Uterus (tissue), 3 donors: ENCODE measurements at regions not wholly inside any gene's neighbourhood (a gene's known extent, or its start where the extent isn't known, plus 50 kb on each side); places are given as distances from the start of the nearest gene placed in this dataset.

Experiments used
- DNase-seq, 2 donors: peaks; one replicate each; pipeline ENCODE4 v3.0.0-alpha.2; 2019 to 2020
- H3K27ac ChIP-seq, 2 donors: fragments of 200-600 bp; sonication (generic); 1 replicate in 1 of 2; 2 replicates in 1 of 2; pipeline ENCODE4 v1.5.1; 2016 to 2018
- H3K27me3 ChIP-seq, 2 donors: fragments of 200-600 bp; sonication (generic); one replicate each; pipeline ENCODE4 v1.5.1; 2018 to 2019; ENCODE audit warnings: control low read depth in 1 of 2
- H3K36me3 ChIP-seq, 2 donors: fragments of 200-600 bp; sonication (generic); one replicate each; pipeline ENCODE4 v1.5.1; 2019; ENCODE audit warnings: control low read depth in 1 of 2
- H3K4me1 ChIP-seq, 2 donors: fragments of 200-600 bp; sonication (generic); one replicate each; pipeline ENCODE4 v1.5.1; 2018 to 2019; ENCODE audit warnings: control low read depth in 1 of 2
- H3K4me3 ChIP-seq, 2 donors: fragments of 200-600 bp; sonication (generic); 1 replicate in 1 of 2; 2 replicates in 1 of 2; pipeline ENCODE4 v1.5.1; 2018 to 2019; ENCODE audit warnings: mild to moderate bottlenecking in 1 of 2
- H3K9me3 ChIP-seq, 2 donors: fragments of 200-600 bp; sonication (generic); one replicate each; pipeline ENCODE4 v1.5.1; 2019; ENCODE audit warnings: control low read depth in 1 of 2
- CTCF ChIP-seq, 4 experiments: fragments of 200-600 bp in 2 of 4; fragments of 450-650 bp in 2 of 4; sonication (generic) in 2 of 4; IDR thresholded peaks; one replicate each; pipeline ENCODE4 v1.5.1; 2016 to 2019; ENCODE audit warnings: antibody characterized with exemption in 4 of 4, mild to moderate bottlenecking in 2 of 4, moderate library complexity in 1 of 4
- POLR2A ChIP-seq, 2 donors: fragments of 450-650 bp; IDR thresholded peaks; one replicate each; pipeline ENCODE4 v1.6.1; 2016; ENCODE audit warnings: antibody characterized with exemption in 2 of 2, mild to moderate bottlenecking in 1 of 2, moderate library complexity in 1 of 2
- intact Hi-C: fragments of 100-400 bp; cut with DNase I; formaldehyde crosslinking; loops from one replicate; pipeline ENCODE4 v1.15.1; 2023; ENCODE audit warnings: low total_unique reads
- donor health status: DM: yes; HTN: yes; CAD: no.

GRCh38 chr18:22063672-22064071 is 105.7 kb upstream of the GATA6 start:
- H3K4me1 ChIP-seq, result no peaks in the 10 kb centered on the region
- H3K4me3 ChIP-seq, result no peak overlapping the region
- no peaks in the 10 kb centered on the region for H3K27me3 ChIP-seq
- H3K9me3 ChIP-seq, result no peaks in the 10 kb centered on the region
- intact Hi-C loops, result no loop called here
- no peaks in the 10 kb centered on the region for H3K36me3 ChIP-seq
- TF ChIP-seq POLR2A (IDR thresholded peaks at IDR 0.05) (no peak), CTCF (IDR thresholded peaks at IDR 0.05) (no peak)
- DNase-seq, result no peak
- no peak overlapping the region for H3K27ac ChIP-seq

- intact Hi-C loops, result no loop called here
- Histone ChIP-seq H3K4me1 (no peaks in the 10 kb centered on the region), H3K27ac (no peak overlapping the region), H3K27me3 (no peaks in the 10 kb centered on the region), H3K36me3 (no peaks in the 10 kb centered on the region), H3K4me3 (no peak overlapping the region), H3K9me3 (no peaks in the 10 kb centered on the region)
- TF ChIP-seq CTCF (IDR thresholded peaks at IDR 0.05) (no peak), POLR2A (IDR thresholded peaks at IDR 0.05) (no peak)
- no peak for DNase-seq
Observed at GRCh38 chr18:22064581-22064980, 104.8 kb upstream of the GATA6 start.

- Histone ChIP-seq H3K4me1 (no peaks in the 10 kb centered on the region), H3K9me3 (no peaks in the 10 kb centered on the region), H3K27me3 (no peaks in the 10 kb centered on the region), H3K27ac (no peak overlapping the region), H3K4me3 (no peak overlapping the region), H3K36me3 (no peaks in the 10 kb centered on the region)
- intact Hi-C loops, result no loop called here
- TF ChIP-seq CTCF (IDR thresholded peaks at IDR 0.05) (no peak), POLR2A (IDR thresholded peaks at IDR 0.05) (no peak)
- DNase-seq, result no peak
Observed at GRCh38 chr18:22065311-22065710, 104.1 kb upstream of the GATA6 start.

GRCh38 chr18:22066083-22066485 is 103.3 kb upstream of the GATA6 start:
- Histone ChIP-seq H3K4me1 (no peaks in the 10 kb centered on the region), H3K27ac (no peak overlapping the region), H3K9me3 (no peaks in the 10 kb centered on the region), H3K4me3 (no peak overlapping the region), H3K36me3 (no peaks in the 10 kb centered on the region), H3K27me3 (no peaks in the 10 kb centered on the region)
- TF ChIP-seq POLR2A (IDR thresholded peaks at IDR 0.05), result no peak
- TF ChIP-seq CTCF (IDR thresholded peaks at IDR 0.05), result no peak
- intact Hi-C loops, result no loop called here
- DNase-seq, result no peak

- intact Hi-C loops, result no loop called here
- no peaks in the 10 kb centered on the region for H3K36me3 ChIP-seq
- H3K27ac ChIP-seq, result no peak overlapping the region
- TF ChIP-seq POLR2A (IDR thresholded peaks at IDR 0.05), result no peak
- no peak for TF ChIP-seq CTCF (IDR thresholded peaks at IDR 0.05)
- no peaks in the 10 kb centered on the region for H3K27me3 ChIP-seq
- no peak for DNase-seq
- no peaks in the 10 kb centered on the region for H3K4me1 ChIP-seq
- no peaks in the 10 kb centered on the region for H3K9me3 ChIP-seq
- H3K4me3 ChIP-seq, result no peak overlapping the region
Observed at GRCh38 chr18:22067109-22067508, 102.3 kb upstream of the GATA6 start.
